ENCODE measurements at regions not wholly inside any gene's neighbourhood (a gene's known extent, or its start where the extent isn't known, plus 50 kb on each side); places are given as distances from the start of the nearest gene placed in this dataset.

DNA sequence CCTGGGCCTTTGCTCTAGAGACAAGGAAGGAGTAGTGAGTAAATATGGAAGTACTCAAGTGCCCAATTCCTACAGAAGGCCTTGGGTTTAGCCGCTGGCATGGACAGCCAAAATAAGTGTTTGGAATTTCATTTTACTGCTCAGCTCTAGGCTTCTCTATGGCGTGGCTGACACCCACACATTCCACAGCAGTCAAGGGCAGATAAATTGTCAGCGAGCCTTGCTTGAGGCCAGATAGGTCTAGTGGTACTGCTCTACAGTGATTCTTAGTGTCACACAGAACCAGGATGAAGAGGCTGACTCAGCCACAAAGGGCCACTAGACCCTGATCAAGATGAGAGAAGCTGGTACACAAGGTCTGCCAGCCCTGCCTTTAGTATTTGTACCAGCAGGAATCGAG is 111.0 kb upstream of the NFIB start:
- TF ChIP-seq, protein P1, sequence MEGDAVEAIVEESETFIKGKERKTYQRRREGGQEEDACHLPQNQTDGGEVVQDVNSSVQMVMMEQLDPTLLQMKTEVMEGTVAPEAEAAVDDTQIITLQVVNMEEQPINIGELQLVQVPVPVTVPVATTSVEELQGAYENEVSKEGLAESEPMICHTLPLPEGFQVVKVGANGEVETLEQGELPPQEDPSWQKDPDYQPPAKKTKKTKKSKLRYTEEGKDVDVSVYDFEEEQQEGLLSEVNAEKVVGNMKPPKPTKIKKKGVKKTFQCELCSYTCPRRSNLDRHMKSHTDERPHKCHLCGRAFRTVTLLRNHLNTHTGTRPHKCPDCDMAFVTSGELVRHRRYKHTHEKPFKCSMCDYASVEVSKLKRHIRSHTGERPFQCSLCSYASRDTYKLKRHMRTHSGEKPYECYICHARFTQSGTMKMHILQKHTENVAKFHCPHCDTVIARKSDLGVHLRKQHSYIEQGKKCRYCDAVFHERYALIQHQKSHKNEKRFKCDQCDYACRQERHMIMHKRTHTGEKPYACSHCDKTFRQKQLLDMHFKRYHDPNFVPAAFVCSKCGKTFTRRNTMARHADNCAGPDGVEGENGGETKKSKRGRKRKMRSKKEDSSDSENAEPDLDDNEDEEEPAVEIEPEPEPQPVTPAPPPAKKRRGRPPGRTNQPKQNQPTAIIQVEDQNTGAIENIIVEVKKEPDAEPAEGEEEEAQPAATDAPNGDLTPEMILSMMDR (conservative IDR thresholded peaks at IDR 0.05; ENCODE audit: low read depth, low read length): no peak
- no peak for TF ChIP-seq EZH2 (IDR thresholded peaks at IDR 0.05; ENCODE audit: borderline replicate concordance, low read depth, low read length, poor library complexity, severe bottlenecking)
